ENCODE measurements at regions not wholly inside any gene's neighbourhood (a gene's known extent, or its start where the extent isn't known, plus 50 kb on each side); places are given as distances from the start of the nearest gene placed in this dataset.

GRCh38 chr4:179872755-179873154 lies 2370.4 kb upstream of the TENM3 start:
- Histone ChIP-seq H3K36me3 (ENCODE audit: insufficient read depth, low read length) (no peaks in the 10 kb centered on the region), H3K27ac (no peak overlapping the region), H3K4me3 (no peak overlapping the region), H3K9ac (ENCODE audit: insufficient read length) (no peak overlapping the region), H3K9me3 (ENCODE audit: low read depth, low read length) (no peaks in the 10 kb centered on the region)
- no peak for TF ChIP-seq FOXP2 (optimal IDR thresholded peaks at IDR 0.05; ENCODE audit: control extremely low read depth, extremely low read length, insufficient read depth)
- no peak for TF ChIP-seq POLR2AphosphoS5 (IDR thresholded peaks at IDR 0.05; ENCODE audit: borderline replicate concordance, low read depth, low read length)
- no peak for TF ChIP-seq EZH2 (IDR thresholded peaks at IDR 0.05)
- no peak for DNase-seq (ENCODE audit: low read depth, low spot score)

DNA sequence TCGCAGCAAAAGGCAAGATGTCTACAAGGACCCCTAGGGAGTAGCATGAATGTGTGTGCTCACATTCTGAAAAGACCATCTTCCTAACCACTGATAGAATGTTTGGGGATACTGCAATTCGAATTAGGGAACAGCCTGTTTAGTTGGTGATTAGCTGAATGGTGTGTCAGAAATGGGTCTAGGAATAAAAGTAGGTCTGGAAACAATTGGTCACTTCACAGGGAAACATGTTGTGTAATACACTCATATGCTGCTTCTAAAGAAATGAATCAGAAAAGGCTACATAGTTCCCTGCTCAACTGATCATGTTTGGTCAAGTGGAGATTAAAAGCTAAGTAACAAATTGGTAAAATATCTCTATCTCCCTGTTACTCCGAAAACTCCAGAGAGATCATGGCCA lies 2362.4 kb upstream of the TENM3 start:
- no peak overlapping the region for H3K9ac ChIP-seq (ENCODE audit: insufficient read length)
- H3K27ac ChIP-seq, result no peak overlapping the region
- H3K9me3 ChIP-seq (ENCODE audit: low read depth, low read length), result no peaks in the 10 kb centered on the region
- DNase-seq (ENCODE audit: low read depth, low spot score), result no peak
- no peak overlapping the region for H3K4me3 ChIP-seq
- no peak for TF ChIP-seq EZH2 (IDR thresholded peaks at IDR 0.05)
- no peaks in the 10 kb centered on the region for H3K36me3 ChIP-seq (ENCODE audit: insufficient read depth, low read length)

DNA sequence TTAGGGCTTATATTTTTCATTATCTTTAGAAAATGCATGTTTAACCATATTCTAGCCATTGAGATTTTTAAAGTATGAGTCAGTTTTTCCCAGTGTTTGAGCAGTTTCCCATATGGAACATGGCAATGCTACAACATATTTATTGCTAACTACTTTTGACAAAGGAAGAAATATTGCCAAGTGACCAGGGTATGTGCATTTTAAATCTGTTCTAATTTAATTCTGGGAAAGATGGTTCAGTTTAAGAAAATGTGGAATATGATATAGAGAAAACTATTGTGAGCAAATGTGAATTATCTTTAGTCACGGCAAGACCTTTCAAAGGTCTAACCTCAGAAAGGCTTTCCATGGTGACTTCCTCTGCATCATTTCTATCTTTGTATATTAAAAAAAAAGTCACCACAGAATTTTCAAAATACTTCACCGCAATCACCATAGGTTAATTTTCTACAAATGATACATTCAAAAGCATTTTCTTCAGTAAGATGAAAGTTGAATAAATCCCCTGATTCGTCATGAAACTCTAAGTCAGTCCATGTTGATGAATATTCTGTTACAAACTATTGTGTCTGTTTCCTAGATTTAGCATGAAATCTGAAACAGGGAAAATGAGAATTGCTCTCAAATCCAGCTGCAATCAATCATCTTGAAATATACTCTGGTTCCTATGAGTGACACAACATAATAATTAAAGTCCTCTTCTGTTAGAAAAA lies 2349.0 kb upstream of the TENM3 start:
- DNase-seq (ENCODE audit: low read depth, low spot score), result no peak
- no peak overlapping the region for H3K9ac ChIP-seq (ENCODE audit: insufficient read length)
- no peak overlapping the region for H3K27ac ChIP-seq
- no peaks in the 10 kb centered on the region for H3K9me3 ChIP-seq (ENCODE audit: low read depth, low read length)
- H3K4me3 ChIP-seq, result no peak overlapping the region
- no peak for TF ChIP-seq EZH2 (IDR thresholded peaks at IDR 0.05)
- TF ChIP-seq POLR2AphosphoS5 (IDR thresholded peaks at IDR 0.05; ENCODE audit: borderline replicate concordance, low read depth, low read length), result no peak
- TF ChIP-seq FOXP2 (optimal IDR thresholded peaks at IDR 0.05; ENCODE audit: control extremely low read depth, extremely low read length, insufficient read depth), result no peak
- H3K36me3 ChIP-seq (ENCODE audit: insufficient read depth, low read length), result no peaks in the 10 kb centered on the region

DNA sequence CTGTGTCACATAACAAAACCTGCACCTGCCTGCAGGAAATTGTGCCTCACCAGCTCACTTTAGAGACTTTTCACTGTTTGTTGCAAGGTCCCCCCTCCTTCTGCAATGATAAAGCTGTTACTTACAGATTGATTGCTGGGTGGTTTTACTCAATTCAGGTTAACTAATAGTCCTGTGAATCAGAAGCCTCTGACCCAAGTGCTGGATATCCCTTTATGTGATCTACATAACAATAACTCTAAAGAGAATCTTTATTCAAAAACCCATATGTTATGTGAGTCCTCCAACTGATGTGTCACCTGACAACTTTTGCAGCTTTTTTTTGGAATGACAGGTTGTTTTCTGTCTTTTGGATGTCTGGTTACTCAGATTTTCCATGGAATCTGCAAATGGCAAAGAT lies 2323.6 kb upstream of the TENM3 start:
- H3K9ac ChIP-seq (ENCODE audit: insufficient read length), result no peak overlapping the region
- no peaks in the 10 kb centered on the region for H3K9me3 ChIP-seq (ENCODE audit: low read depth, low read length)
- TF ChIP-seq POLR2AphosphoS5 (IDR thresholded peaks at IDR 0.05; ENCODE audit: borderline replicate concordance, low read depth, low read length), result no peak
- TF ChIP-seq FOXP2 (optimal IDR thresholded peaks at IDR 0.05; ENCODE audit: control extremely low read depth, extremely low read length, insufficient read depth), result no peak
- TF ChIP-seq EZH2 (IDR thresholded peaks at IDR 0.05), result no peak
- DNase-seq (ENCODE audit: low read depth, low spot score), result no peak
- no peak overlapping the region for H3K4me3 ChIP-seq
- H3K36me3 ChIP-seq (ENCODE audit: insufficient read depth, low read length), result no peaks in the 10 kb centered on the region
- no peak overlapping the region for H3K27ac ChIP-seq

- DNase-seq (ENCODE audit: low read depth, low spot score), result no peak
- no peak overlapping the region for H3K9ac ChIP-seq (ENCODE audit: insufficient read length)
- no peak for TF ChIP-seq FOXP2 (optimal IDR thresholded peaks at IDR 0.05; ENCODE audit: control extremely low read depth, extremely low read length, insufficient read depth)
- no peak for TF ChIP-seq POLR2AphosphoS5 (IDR thresholded peaks at IDR 0.05; ENCODE audit: borderline replicate concordance, low read depth, low read length)
- no peak for TF ChIP-seq EZH2 (IDR thresholded peaks at IDR 0.05)
Measured at GRCh38 chr4:179927473-179927872, 2315.7 kb upstream of the TENM3 start.

GRCh38 chr4:179941911-179942310 lies 2301.3 kb upstream of the TENM3 start:
- Histone ChIP-seq H3K36me3 (ENCODE audit: insufficient read depth, low read length) (no peaks in the 10 kb centered on the region), H3K27ac (no peak overlapping the region), H3K9me3 (ENCODE audit: low read depth, low read length) (no peaks in the 10 kb centered on the region), H3K9ac (ENCODE audit: insufficient read length) (no peak overlapping the region), H3K4me3 (no peak overlapping the region)
- no peak for DNase-seq (ENCODE audit: low read depth, low spot score)
- TF ChIP-seq EZH2 (IDR thresholded peaks at IDR 0.05) (no peak), POLR2AphosphoS5 (IDR thresholded peaks at IDR 0.05; ENCODE audit: borderline replicate concordance, low read depth, low read length) (no peak), FOXP2 (optimal IDR thresholded peaks at IDR 0.05; ENCODE audit: control extremely low read depth, extremely low read length, insufficient read depth) (no peak)

More at GRCh38 chr4:179927473-179927872, 2315.7 kb upstream of the TENM3 start:
- Histone ChIP-seq H3K36me3 (ENCODE audit: insufficient read depth, low read length) (no peaks in the 10 kb centered on the region), H3K4me3 (no peak overlapping the region), H3K27ac (no peak overlapping the region), H3K9me3 (ENCODE audit: low read depth, low read length) (no peaks in the 10 kb centered on the region)

DNA sequence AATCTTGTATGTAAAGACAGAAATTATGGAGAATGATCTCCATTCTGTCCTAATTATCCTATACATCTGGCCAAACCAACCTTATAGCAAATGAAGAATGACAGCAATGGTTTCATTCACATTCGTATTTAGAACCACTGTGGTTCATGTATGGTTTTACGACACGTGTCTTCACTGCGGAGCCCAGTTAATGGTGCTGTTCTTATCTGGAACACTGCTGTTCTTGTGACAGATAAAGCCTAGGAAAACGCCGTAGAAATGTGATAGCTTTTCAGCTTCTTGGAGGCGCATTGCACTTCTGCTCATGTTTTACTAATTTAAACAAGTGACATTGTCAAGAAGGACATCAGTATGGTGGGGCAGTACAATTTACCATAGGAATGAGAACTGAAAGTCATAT lies 2266.4 kb upstream of the TENM3 start:
- no peaks in the 10 kb centered on the region for H3K36me3 ChIP-seq (ENCODE audit: insufficient read depth, low read length)
- H3K4me3 ChIP-seq, result no peak overlapping the region
- H3K27ac ChIP-seq, result no peak overlapping the region
- no peaks in the 10 kb centered on the region for H3K9me3 ChIP-seq (ENCODE audit: low read depth, low read length)
- DNase-seq (ENCODE audit: low read depth, low spot score), result no peak
- H3K9ac ChIP-seq (ENCODE audit: insufficient read length), result no peak overlapping the region
- no peak for TF ChIP-seq FOXP2 (optimal IDR thresholded peaks at IDR 0.05; ENCODE audit: control extremely low read depth, extremely low read length, insufficient read depth)
- TF ChIP-seq POLR2AphosphoS5 (IDR thresholded peaks at IDR 0.05; ENCODE audit: borderline replicate concordance, low read depth, low read length), result no peak
- TF ChIP-seq EZH2 (IDR thresholded peaks at IDR 0.05), result no peak

- H3K36me3 ChIP-seq (ENCODE audit: insufficient read depth, low read length), result no peaks in the 10 kb centered on the region
- H3K27ac ChIP-seq, result no peak overlapping the region
- TF ChIP-seq EZH2 (IDR thresholded peaks at IDR 0.05) (no peak), POLR2AphosphoS5 (IDR thresholded peaks at IDR 0.05; ENCODE audit: borderline replicate concordance, low read depth, low read length) (no peak), FOXP2 (optimal IDR thresholded peaks at IDR 0.05; ENCODE audit: control extremely low read depth, extremely low read length, insufficient read depth) (no peak)
- no peak for DNase-seq (ENCODE audit: low read depth, low spot score)
- no peak overlapping the region for H3K4me3 ChIP-seq
- H3K9ac ChIP-seq (ENCODE audit: insufficient read length), result no peak overlapping the region
- H3K9me3 ChIP-seq (ENCODE audit: low read depth, low read length), result no peaks in the 10 kb centered on the region
Measured at GRCh38 chr4:179977378-179977777, 2265.8 kb upstream of the TENM3 start.

DNA sequence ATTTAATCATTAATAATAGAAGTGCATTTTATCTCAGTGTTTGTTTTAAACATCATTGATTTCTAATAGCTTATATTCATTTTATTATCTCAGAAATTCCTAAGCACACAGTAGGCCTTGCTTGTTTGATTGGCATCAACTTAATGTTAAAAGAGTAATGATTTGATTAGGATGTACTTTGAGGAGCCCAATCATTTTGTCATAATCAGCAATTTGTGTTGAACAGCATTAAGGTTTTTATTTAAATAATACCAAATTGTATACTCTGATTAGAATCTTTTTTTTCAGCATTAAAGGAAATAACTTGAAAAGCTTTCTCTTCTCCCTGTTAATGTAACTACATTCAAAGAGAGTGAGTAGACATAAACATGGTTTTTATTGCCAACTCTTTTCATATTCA lies 2262.0 kb upstream of the TENM3 start:
- no peak overlapping the region for H3K9ac ChIP-seq (ENCODE audit: insufficient read length)
- H3K9me3 ChIP-seq (ENCODE audit: low read depth, low read length), result no peaks in the 10 kb centered on the region
- H3K4me3 ChIP-seq, result no peak overlapping the region
- H3K27ac ChIP-seq, result no peak overlapping the region; the same call in 1 of the 2 replicates
- DNase-seq (ENCODE audit: low read depth, low spot score), result no peak
- TF ChIP-seq EZH2 (IDR thresholded peaks at IDR 0.05), result no peak
- TF ChIP-seq POLR2AphosphoS5 (IDR thresholded peaks at IDR 0.05; ENCODE audit: borderline replicate concordance, low read depth, low read length), result no peak
- no peak for TF ChIP-seq FOXP2 (optimal IDR thresholded peaks at IDR 0.05; ENCODE audit: control extremely low read depth, extremely low read length, insufficient read depth)
- H3K36me3 ChIP-seq (ENCODE audit: insufficient read depth, low read length), result no peaks in the 10 kb centered on the region
